Lower leg skin (tissue), 4 donors: ENCODE measurements at regions not wholly inside any gene's neighbourhood (a gene's known extent, or its start where the extent isn't known, plus 50 kb on each side); places are given as distances from the start of the nearest gene placed in this dataset.

ENCODE experiments used
- DNase-seq, 2 donors: peaks; one replicate each; pipeline ENCODE4 v3.0.0-alpha.2; 2019; ENCODE audit warnings: low spot score in 2 of 2
- H3K4me3 ChIP-seq: fragments of 200-600 bp; sonication (generic); 2 replicates; pipeline ENCODE4 v1.5.1; 2017; ENCODE audit warnings: mild to moderate bottlenecking, low read depth; ENCODE audit not compliant: poor library complexity, severe bottlenecking
- POLR2A ChIP-seq, 2 donors: fragments of 450-650 bp; IDR thresholded peaks; one replicate each; pipeline ENCODE4 v1.6.1; 2016 to 2017; ENCODE audit warnings: antibody characterized with exemption in 2 of 2, mild to moderate bottlenecking in 1 of 2, moderate library complexity in 1 of 2
- WGBS, 2 donors: methylation state at CpG; one replicate each; pipeline ENCODE4 v1.1.5; 2018; 5-methylcytosine and 5-hydroxymethylcytosine counted together
- intact Hi-C: fragments of 100-400 bp; cut with DNase I; formaldehyde crosslinking; loops from one replicate; pipeline ENCODE4 v1.15.0; 2023; ENCODE audit warnings: low total_unique reads
- TF ChIP-seq, protein P1 (sequence below), 3 donors: fragments of 450-650 bp; IDR thresholded peaks; one replicate each; pipeline ENCODE4 v1.5.1; 2016; ENCODE audit warnings: antibody characterized with exemption in 3 of 3, mild to moderate bottlenecking in 3 of 3, moderate library complexity in 2 of 3

DNA sequence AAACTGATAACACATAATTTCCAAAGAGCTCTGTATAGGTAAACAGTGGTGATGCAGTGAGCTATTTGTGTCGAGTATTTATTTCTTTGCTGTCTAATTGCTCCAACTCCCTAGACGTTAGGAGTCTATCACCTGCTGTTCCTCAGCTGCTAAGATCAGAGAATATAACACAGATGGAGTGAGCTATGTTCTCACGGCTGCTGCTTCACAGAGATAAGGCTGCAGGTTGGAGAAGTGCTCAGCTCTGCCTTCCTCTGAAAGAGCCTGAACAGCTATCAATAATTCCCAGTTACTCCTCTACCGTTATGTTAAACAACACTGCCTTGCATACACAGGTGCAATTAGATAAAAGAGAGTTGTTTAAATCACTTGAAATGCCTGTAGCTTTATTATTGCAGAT, 103.2 kb upstream of the MDGA2 start:
- 27 to 28% methylated on average over 4 of the region's 4 CpGs for WGBS, 2 donors
- H3K4me3 ChIP-seq: no peak overlapping the region
- no peak for DNase-seq
- intact Hi-C loops: no loop called here
- no peak for TF ChIP-seq POLR2A (IDR thresholded peaks at IDR 0.05)
- TF ChIP-seq, protein P1, sequence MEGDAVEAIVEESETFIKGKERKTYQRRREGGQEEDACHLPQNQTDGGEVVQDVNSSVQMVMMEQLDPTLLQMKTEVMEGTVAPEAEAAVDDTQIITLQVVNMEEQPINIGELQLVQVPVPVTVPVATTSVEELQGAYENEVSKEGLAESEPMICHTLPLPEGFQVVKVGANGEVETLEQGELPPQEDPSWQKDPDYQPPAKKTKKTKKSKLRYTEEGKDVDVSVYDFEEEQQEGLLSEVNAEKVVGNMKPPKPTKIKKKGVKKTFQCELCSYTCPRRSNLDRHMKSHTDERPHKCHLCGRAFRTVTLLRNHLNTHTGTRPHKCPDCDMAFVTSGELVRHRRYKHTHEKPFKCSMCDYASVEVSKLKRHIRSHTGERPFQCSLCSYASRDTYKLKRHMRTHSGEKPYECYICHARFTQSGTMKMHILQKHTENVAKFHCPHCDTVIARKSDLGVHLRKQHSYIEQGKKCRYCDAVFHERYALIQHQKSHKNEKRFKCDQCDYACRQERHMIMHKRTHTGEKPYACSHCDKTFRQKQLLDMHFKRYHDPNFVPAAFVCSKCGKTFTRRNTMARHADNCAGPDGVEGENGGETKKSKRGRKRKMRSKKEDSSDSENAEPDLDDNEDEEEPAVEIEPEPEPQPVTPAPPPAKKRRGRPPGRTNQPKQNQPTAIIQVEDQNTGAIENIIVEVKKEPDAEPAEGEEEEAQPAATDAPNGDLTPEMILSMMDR (IDR thresholded peaks at IDR 0.05): no peak

DNA sequence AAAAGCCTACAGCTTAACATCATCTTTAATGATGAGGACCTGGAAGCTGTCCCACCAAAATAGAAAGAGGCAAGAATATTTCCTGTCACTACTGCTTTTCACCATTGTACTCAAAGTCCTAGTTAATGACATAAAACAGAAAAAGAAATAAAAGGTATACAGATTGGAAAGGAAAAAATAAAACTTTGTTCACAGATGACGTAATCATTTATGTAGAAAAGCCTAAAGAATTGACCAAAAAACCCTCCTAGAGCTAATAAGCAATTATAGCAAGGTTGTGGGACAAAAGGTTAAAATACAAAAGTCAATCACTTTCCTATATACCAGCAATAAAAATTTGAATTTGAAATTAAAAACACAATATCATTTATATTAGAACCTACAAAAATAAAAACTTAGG, 97.2 kb upstream of the MDGA2 start:
- no peak overlapping the region for H3K4me3 ChIP-seq
- no peak for DNase-seq
- no peak for TF ChIP-seq POLR2A (IDR thresholded peaks at IDR 0.05)
- TF ChIP-seq, protein P1 (IDR thresholded peaks at IDR 0.05): no peak
- intact Hi-C loops: no loop called here
- WGBS, 2 donors: 72 to 83% methylated on average over 1 of the region's 1 CpG

DNA sequence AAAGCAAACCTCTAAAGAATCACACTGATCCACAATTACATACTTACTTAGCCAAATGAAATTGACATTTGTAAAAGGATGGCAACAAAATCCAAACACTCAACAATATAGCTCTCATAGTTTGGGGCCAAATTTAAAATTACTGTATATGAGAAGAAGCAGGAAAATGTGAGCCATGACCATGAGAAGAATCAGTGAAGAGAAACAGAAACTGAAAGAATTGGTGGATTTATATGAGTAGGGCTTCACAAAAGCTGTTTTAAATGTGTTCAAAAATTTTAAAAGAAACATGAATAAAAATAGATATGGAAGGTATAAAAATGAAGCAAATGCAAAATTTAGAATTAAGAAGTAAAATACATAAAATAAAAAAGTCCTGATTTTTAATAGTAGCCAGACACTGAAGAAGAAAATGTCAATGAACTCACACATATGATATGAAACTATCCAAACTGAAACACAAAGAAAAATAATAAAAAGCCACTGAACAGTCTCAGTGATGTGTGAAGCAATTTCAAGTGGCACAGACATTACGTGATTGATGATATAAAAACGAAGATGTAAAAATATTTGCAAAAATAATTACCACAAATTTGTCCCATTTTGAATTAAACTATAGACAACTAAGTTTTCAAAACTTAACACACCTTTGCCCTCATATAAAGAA, 87.9 kb upstream of the MDGA2 start:
- no peak overlapping the region for H3K4me3 ChIP-seq
- intact Hi-C loops: no loop called here
- 76 to 83% methylated on average over 2 of the region's 2 CpGs for WGBS, 2 donors
- TF ChIP-seq, protein P1 (IDR thresholded peaks at IDR 0.05): no peak
- no peak for TF ChIP-seq POLR2A (IDR thresholded peaks at IDR 0.05)
- DNase-seq: no peak

DNA sequence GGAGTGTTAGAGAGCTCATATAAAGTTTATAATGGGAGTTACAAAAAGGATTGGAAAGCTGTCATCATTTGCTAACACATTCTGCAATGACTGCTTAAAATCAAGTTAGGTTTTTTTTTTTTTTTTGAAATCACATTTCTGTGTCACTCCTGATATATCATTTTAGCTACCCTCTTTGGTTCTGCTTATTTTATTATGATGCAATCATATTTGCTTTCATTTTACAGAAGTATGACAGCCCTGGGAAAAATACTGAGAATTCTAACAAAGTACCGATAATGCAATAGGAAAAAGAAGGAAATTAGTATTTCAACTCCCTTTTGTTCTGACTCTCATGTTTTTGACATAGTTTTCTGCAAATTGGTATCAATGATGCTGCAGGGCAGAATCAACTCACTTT, 71.6 kb upstream of the MDGA2 start:
- intact Hi-C loops: no loop called here
- DNase-seq: no peak
- TF ChIP-seq, protein P1 (IDR thresholded peaks at IDR 0.05): no peak
- TF ChIP-seq POLR2A (IDR thresholded peaks at IDR 0.05): no peak
- 85 to 87% methylated on average over 1 of the region's 1 CpG for WGBS, 2 donors
- no peak overlapping the region for H3K4me3 ChIP-seq

DNA sequence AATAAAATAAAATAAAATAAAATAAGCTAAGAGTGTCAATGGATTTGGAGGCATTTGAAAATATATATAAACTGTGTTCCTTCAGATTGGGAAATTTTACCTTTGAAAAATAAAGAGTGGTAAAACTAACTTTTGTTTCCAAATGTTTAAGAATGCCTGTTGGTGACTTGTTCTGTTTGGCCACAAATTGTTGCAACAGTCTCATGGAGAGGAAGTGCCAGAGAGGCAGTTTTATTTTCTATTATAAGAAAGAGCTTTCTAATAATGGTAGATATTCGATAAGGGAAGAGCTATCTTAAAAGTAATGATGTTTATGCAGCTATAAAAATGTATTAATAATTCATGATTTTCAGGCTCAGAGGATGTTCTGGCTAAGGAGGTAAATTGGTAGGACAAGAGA, 68.8 kb upstream of the MDGA2 start:
- H3K4me3 ChIP-seq: no peak overlapping the region
- no peak for DNase-seq
- intact Hi-C loops: no loop called here
- WGBS, 2 donors: 65 to 83% methylated on average over 1 of the region's 1 CpG
- no peak for TF ChIP-seq POLR2A (IDR thresholded peaks at IDR 0.05)
- TF ChIP-seq, protein P1 (IDR thresholded peaks at IDR 0.05): no peak

DNA sequence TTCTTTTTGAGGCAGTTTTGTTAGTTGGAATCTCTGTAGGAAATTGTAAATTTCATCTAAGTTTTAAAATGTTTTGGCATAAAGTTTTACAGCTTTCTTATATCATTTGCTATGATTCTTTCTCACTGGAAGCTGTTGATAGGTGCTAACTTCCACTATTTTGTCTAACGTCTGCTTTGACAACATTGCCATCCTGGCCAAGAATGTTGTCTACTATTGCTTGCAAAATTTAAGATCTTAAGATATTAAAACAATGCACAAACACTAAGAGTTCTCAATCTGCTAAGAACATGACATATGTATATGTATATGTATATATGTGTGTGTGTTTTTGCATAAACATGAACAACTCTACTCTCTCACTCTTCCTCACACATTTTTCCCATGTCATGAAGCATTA, 64.1 kb upstream of the MDGA2 start:
- 57 to 62% methylated on average over 1 of the region's 1 CpG for WGBS, 2 donors

More for the DNA sequence above, 64.1 kb upstream of the MDGA2 start:
- DNase-seq: no peak
- no peak overlapping the region for H3K4me3 ChIP-seq
- TF ChIP-seq POLR2A (IDR thresholded peaks at IDR 0.05): no peak
- TF ChIP-seq, protein P1 (IDR thresholded peaks at IDR 0.05): no peak
- intact Hi-C loops: no loop called here
